D721Med (cell line): ENCODE measurements at regions not wholly inside any gene's neighbourhood (a gene's known extent, or its start where the extent isn't known, plus 50 kb on each side); places are given as distances from the start of the nearest gene placed in this dataset.
"Not testable (repeated sequence)": the region's sequence is repeated elsewhere in the genome, so short reads cannot be mapped to it uniquely, and the experiment has no call there.

Experiments
- DNase-seq: peaks from one replicate; pipeline ENCODE4 v3.0.0; 2011; ENCODE audit warnings: low spot score; ENCODE audit not compliant: insufficient read length
- FAIRE-seq: peaks from 2 replicates; lab custom pipeline; 2011; peaks lifted over from hg19 to GRCh38; lab: Jason Lieb, UNC
- TF ChIP-seq, protein P1 (sequence below): IDR thresholded peaks from 2 replicates; pipeline ENCODE4 v1.5.1; 2012; ENCODE audit warnings: mild to moderate bottlenecking, control low read depth; ENCODE audit not compliant: insufficient read depth; ENCODE audit errors: missing control alignments

DNA sequence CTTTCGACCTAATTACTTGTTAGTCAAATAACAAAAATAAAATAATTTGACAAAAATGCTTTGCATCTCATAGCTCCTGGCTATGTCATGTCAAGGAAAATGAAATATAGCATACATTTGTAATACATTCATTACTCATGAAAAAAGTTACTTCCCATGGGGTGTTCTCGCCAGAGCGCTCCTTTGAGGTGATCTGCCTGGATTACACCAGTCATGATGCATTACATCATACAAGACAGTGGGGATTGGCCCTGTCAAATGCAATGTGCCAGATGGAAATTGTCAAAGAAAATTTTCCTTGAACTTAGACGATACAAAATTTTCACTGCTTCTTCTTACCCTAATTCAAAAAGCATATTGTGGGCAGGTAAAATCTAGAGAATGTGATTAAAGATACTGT is 215.6 kb upstream of the B3GALT2 start:
- TF ChIP-seq, protein P1, sequence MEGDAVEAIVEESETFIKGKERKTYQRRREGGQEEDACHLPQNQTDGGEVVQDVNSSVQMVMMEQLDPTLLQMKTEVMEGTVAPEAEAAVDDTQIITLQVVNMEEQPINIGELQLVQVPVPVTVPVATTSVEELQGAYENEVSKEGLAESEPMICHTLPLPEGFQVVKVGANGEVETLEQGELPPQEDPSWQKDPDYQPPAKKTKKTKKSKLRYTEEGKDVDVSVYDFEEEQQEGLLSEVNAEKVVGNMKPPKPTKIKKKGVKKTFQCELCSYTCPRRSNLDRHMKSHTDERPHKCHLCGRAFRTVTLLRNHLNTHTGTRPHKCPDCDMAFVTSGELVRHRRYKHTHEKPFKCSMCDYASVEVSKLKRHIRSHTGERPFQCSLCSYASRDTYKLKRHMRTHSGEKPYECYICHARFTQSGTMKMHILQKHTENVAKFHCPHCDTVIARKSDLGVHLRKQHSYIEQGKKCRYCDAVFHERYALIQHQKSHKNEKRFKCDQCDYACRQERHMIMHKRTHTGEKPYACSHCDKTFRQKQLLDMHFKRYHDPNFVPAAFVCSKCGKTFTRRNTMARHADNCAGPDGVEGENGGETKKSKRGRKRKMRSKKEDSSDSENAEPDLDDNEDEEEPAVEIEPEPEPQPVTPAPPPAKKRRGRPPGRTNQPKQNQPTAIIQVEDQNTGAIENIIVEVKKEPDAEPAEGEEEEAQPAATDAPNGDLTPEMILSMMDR = no peak

GRCh38 chr1:193394336-193394735 is 207.9 kb upstream of the B3GALT2 start:
- DNase-seq = no peak
- FAIRE-seq = no peak
- TF ChIP-seq, protein P1 = no peak

More for the DNA sequence above, 215.6 kb upstream of the B3GALT2 start:
- no peak for FAIRE-seq
- DNase-seq = no peak

- FAIRE-seq (peak; percentile 61), DNase-seq (no peak)
- TF ChIP-seq, protein P1 = no peak
Measured at GRCh38 chr1:193392686-193393085, 206.3 kb upstream of the B3GALT2 start.

GRCh38 chr1:193388683-193389082 is 202.3 kb upstream of the B3GALT2 start:
- no peak for FAIRE-seq
- TF ChIP-seq, protein P1 = no peak
- DNase-seq = no peak

- FAIRE-seq (no peak), DNase-seq (no peak)
- TF ChIP-seq, protein P1 = no peak
Measured at GRCh38 chr1:193388165-193388564, 201.8 kb upstream of the B3GALT2 start.

GRCh38 chr1:193387406-193387805 is 201.0 kb upstream of the B3GALT2 start:
- DNase-seq (no peak), FAIRE-seq (no peak)
- TF ChIP-seq, protein P1 = no peak

GRCh38 chr1:193378451-193378850 is 192.0 kb upstream of the B3GALT2 start:
- DNase-seq, FAIRE-seq: not testable (repeated sequence)

DNA sequence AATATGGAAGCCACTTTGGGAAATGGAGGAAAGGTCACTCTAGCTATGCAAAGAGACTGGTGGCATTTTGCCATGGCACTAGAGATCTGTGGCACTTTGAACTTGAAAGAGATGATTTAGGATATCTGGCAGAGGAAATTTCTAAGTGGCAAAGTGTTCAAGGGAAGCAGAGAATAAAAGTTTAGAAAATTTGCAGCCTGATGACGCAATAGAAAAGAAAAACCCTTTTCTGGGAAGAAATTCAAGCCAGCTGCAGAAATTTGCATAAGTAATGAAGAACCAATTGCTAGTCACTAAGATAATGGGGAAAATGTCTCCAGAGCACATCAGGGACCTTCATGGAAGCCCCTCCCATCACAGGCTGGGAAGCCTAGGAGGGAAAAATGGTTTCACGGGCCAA is 191.1 kb upstream of the B3GALT2 start:
- no peak for FAIRE-seq
- no peak for DNase-seq
- TF ChIP-seq, protein P1 = no peak
